ENCODE measurements at regions not wholly inside any gene's neighbourhood (a gene's known extent, or its start where the extent isn't known, plus 50 kb on each side); places are given as distances from the start of the nearest gene placed in this dataset.
A peak's percentile ranks its signal among the peaks of the same experiment; 100 is the strongest.

GRCh38 chr3:44000586-44000985 lies 241.1 kb upstream of the TOPAZ1 start:
- H3K4me3 ChIP-seq (ENCODE audit: low read depth, low read length), result peak overlapping the region; percentile 69
- no peak for TF ChIP-seq CTCF (IDR thresholded peaks at IDR 0.05; ENCODE audit: insufficient read depth, low read depth, low read length, missing control alignments)
- DNase-seq (ENCODE audit: low read depth), result peak; percentile 70

GRCh38 chr3:44001072-44001471 lies 240.6 kb upstream of the TOPAZ1 start:
- DNase-seq (ENCODE audit: low read depth), result no peak
- peak overlapping the region; percentile 69 for H3K4me3 ChIP-seq (ENCODE audit: low read depth, low read length)
- TF ChIP-seq CTCF (IDR thresholded peaks at IDR 0.05; ENCODE audit: insufficient read depth, low read depth, low read length, missing control alignments), result no peak

- TF ChIP-seq CTCF (IDR thresholded peaks at IDR 0.05; ENCODE audit: insufficient read depth, low read depth, low read length, missing control alignments), result no peak
- peak overlapping the region; percentile 41 for H3K4me3 ChIP-seq (ENCODE audit: low read depth, low read length)
- DNase-seq (ENCODE audit: low read depth), result peak; percentile 24
Observed at GRCh38 chr3:44003801-44004200, 237.9 kb upstream of the TOPAZ1 start.

GRCh38 chr3:44011680-44012079 lies 230.0 kb upstream of the TOPAZ1 start:
- no peak overlapping the region for H3K4me3 ChIP-seq (ENCODE audit: low read depth, low read length)
- DNase-seq (ENCODE audit: low read depth), result no peak
- TF ChIP-seq CTCF (IDR thresholded peaks at IDR 0.05; ENCODE audit: insufficient read depth, low read depth, low read length, missing control alignments), result no peak

GRCh38 chr3:44012160-44012899 lies 229.4 kb upstream of the TOPAZ1 start:
- no peak for TF ChIP-seq CTCF (IDR thresholded peaks at IDR 0.05; ENCODE audit: insufficient read depth, low read depth, low read length, missing control alignments)
- H3K4me3 ChIP-seq (ENCODE audit: low read depth, low read length), result no peak overlapping the region
- no peak for DNase-seq (ENCODE audit: low read depth)

GRCh38 chr3:44013967-44014366 lies 227.7 kb upstream of the TOPAZ1 start:
- TF ChIP-seq CTCF (IDR thresholded peaks at IDR 0.05; ENCODE audit: insufficient read depth, low read depth, low read length, missing control alignments), result no peak

GRCh38 chr3:44015170-44015569 lies 226.5 kb upstream of the TOPAZ1 start:
- no peak overlapping the region for H3K4me3 ChIP-seq (ENCODE audit: low read depth, low read length)
- no peak for DNase-seq (ENCODE audit: low read depth)
- TF ChIP-seq CTCF (IDR thresholded peaks at IDR 0.05; ENCODE audit: insufficient read depth, low read depth, low read length, missing control alignments), result no peak

More at GRCh38 chr3:44013967-44014366, 227.7 kb upstream of the TOPAZ1 start:
- no peak for DNase-seq (ENCODE audit: low read depth)
- H3K4me3 ChIP-seq (ENCODE audit: low read depth, low read length), result no peak overlapping the region
